Choroid plexus epithelial cell (primary cell): ENCODE measurements at regions not wholly inside any gene's neighbourhood (a gene's known extent, or its start where the extent isn't known, plus 50 kb on each side); places are given as distances from the start of the nearest gene placed in this dataset.

ENCODE experiments used
- DNase-seq: peaks from one replicate; pipeline ENCODE4 v3.0.0-alpha.2; 2010; ENCODE audit warnings: low read depth
- H3K4me3 ChIP-seq: 2 replicates; pipeline ENCODE4 v1.5.1; 2011; ENCODE audit warnings: low read depth, mild to moderate bottlenecking, control low read depth, low read length, moderate library complexity
- TF ChIP-seq, protein P1 (sequence below): conservative IDR thresholded peaks from 2 replicates; pipeline ENCODE4 v1.5.1; 2011; ENCODE audit warnings: low read depth, mild to moderate bottlenecking, control low read depth, inconsistent platforms, low read length, moderate library complexity

DNA sequence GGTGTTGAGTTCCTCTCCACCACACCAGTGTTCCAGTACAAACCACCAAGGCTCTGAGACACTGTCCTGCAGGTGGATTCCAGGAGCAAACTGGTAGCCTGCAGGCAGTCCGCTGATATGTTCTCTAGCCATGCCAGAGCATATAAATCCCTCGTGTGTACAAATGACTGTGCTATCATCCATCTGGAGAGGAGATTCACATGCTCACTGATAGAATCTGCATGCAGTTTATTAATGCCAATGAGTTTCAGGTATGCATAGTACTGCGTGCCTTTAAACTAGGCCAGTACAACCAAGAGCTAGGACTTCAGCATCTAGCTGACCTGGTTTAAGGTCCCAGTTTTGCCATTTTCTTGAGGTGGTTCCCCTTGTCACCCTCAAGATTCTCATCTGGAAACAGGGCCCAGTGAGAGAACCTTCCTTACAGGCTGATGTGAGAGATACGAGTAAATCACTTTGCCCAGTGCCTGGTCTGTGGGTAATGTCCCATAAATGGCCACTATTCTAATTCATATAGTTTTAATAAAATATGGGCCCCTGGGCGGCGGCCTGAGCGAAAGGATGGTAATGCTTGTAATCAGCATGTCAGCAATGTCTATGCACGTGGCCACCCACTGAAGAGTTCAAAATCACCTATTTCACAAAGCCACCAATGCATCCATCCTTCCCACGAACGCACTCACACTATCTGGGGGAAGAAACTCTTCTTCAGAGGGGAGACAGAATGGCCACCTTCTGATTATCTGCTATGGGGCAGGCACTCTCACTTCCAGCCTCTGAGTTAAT, 268.0 kb upstream of the ZMIZ1 start:
- no peak overlapping the region for H3K4me3 ChIP-seq
- TF ChIP-seq, protein P1, sequence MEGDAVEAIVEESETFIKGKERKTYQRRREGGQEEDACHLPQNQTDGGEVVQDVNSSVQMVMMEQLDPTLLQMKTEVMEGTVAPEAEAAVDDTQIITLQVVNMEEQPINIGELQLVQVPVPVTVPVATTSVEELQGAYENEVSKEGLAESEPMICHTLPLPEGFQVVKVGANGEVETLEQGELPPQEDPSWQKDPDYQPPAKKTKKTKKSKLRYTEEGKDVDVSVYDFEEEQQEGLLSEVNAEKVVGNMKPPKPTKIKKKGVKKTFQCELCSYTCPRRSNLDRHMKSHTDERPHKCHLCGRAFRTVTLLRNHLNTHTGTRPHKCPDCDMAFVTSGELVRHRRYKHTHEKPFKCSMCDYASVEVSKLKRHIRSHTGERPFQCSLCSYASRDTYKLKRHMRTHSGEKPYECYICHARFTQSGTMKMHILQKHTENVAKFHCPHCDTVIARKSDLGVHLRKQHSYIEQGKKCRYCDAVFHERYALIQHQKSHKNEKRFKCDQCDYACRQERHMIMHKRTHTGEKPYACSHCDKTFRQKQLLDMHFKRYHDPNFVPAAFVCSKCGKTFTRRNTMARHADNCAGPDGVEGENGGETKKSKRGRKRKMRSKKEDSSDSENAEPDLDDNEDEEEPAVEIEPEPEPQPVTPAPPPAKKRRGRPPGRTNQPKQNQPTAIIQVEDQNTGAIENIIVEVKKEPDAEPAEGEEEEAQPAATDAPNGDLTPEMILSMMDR, result no peak
- no peak for DNase-seq

DNA sequence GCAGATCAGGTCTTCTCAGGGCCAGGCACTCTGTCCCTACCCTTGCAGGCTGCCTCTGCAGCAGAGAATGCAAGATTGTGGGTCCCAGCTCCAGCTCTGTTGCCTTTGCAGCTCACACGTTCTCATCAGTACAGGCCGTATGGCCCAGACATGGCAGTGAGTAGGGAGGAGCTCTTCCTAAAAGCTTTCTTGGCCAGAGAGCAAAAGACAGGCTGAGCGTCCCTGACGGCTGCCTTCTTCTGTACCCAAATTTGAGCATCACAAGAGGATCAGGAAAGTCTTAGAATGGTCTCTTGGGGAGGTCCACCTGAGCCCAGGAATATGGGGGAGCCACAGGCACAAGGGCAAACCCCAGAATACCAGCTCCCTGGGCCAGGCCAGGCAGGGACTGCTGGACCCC, 266.3 kb upstream of the ZMIZ1 start:
- TF ChIP-seq, protein P1, result no peak
- no peak overlapping the region for H3K4me3 ChIP-seq
- no peak for DNase-seq

DNA sequence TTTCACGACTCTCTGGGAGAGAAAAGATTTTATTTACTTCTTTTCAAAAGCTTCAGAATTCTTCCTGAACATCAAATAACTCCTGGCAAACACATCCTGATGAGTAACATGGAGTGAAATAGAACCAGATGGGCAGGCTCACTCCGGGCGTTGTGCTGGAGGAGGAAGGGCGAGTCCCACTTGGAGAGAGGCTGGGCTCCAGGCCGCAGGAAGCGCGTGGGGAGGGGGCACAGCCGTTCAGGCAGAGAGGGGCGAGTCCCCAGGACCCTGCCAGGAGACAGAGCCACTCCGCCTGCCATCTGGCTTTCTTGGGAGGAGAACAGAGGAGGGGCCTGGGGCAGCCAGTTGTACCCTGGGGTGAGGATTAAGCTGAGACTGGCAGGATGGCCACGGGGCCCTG, 265.9 kb upstream of the ZMIZ1 start:
- TF ChIP-seq, protein P1, result no peak
- H3K4me3 ChIP-seq, result no peak overlapping the region
- DNase-seq, result peak; percentile 42

DNA sequence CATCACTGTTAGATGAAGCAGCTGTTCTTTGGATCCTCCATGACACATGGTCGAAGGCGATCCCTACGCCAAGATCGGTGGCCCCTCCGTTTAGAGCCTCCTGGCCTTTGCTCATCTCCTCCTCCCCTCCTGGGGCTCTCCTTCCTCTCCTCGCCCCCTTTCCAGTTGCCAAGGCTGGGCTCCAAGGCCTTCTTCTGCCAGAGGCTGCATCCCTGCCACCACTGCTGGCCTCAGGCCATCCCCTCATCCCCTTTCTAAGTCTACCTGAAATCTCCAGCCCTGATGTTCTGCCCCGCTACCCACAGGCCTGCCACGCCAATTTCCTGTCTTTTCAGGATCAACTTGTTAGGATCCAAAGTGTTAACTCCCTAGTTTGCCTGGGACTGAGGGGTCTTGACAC, 265.1 kb upstream of the ZMIZ1 start:
- TF ChIP-seq, protein P1, result no peak
- DNase-seq, result no peak
- H3K4me3 ChIP-seq, result no peak overlapping the region

DNA sequence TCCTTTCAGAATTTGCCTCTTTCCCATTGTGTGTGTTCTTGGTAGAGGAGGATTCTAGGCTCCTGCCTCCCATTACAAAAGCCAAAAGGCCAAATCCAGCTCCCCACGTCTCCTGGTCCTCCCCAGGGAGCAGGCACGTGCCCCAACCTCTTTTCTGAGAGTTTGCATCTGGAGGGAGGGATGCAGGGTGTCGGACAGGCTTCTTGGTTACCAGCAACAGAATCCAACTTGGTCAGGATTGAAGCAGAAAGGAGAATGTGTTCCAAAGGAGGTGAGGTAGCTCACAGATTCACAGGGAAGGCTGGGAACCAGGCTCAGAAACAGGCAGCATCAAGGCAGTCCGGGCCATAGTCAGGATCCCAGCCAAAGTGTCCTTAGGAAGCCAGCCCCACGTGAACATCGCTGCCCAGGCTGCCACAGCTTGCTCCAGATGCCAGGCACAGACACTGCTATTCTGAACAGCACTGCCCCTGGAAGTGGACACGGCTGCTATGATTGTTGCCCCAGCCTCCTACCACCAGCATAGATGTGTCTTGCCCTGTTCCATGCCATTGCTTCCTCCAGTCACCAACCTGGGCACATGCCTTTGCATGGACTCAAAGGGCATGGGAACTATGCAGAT, 264.2 kb upstream of the ZMIZ1 start:
- no peak overlapping the region for H3K4me3 ChIP-seq
- TF ChIP-seq, protein P1, result no peak
- no peak for DNase-seq

DNA sequence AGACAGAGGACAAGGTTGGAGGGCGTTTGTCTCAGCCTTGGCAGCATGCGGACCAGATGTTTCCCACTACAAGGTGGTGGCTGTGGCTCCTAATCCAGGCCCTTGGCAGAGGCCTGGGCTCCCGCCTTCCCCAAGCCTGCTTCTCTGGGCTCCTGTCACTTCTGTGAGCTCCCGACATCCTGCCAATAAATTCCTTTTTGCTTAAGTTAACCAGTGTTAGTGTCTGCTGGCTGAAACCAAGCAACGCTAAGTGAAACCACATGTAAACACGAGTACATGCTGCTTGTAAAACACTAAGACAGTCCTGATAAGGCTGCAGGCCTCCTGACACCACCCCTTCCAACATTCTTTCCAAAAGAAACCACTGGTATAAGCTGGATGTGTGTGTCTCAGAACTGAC, 263.6 kb upstream of the ZMIZ1 start:
- H3K4me3 ChIP-seq, result no peak overlapping the region
- TF ChIP-seq, protein P1, result no peak
- peak; percentile 97 for DNase-seq
